Lower leg skin (tissue), 3 donors: ENCODE measurements at regions not wholly inside any gene's neighbourhood (a gene's known extent, or its start where the extent isn't known, plus 50 kb on each side); places are given as distances from the start of the nearest gene placed in this dataset.

Experiments
- CTCF ChIP-seq, 3 donors: fragments of 450-650 bp; IDR thresholded peaks; one replicate each; pipeline ENCODE4 v1.5.1; 2016; ENCODE audit warnings: antibody characterized with exemption in 3 of 3, mild to moderate bottlenecking in 3 of 3, moderate library complexity in 2 of 3
- POLR2A ChIP-seq, 2 donors: fragments of 450-650 bp; IDR thresholded peaks; one replicate each; pipeline ENCODE4 v1.6.1; 2016 to 2017; ENCODE audit warnings: antibody characterized with exemption in 2 of 2, mild to moderate bottlenecking in 1 of 2, moderate library complexity in 1 of 2

GRCh38 chr1:69288416-69288815 lies 279.3 kb upstream of the LRRC7 start:
- TF ChIP-seq POLR2A (IDR thresholded peaks at IDR 0.05) = no peak
- TF ChIP-seq CTCF (IDR thresholded peaks at IDR 0.05) = no peak
